Fibroblast of skin of right quadriceps (primary cell): ENCODE measurements at regions not wholly inside any gene's neighbourhood (a gene's known extent, or its start where the extent isn't known, plus 50 kb on each side); places are given as distances from the start of the nearest gene placed in this dataset.
"Not testable (repeated sequence)": the region's sequence is repeated elsewhere in the genome, so short reads cannot be mapped to it uniquely, and the experiment has no call there.

Source experiments
- DNase-seq: peaks from one replicate; pipeline ENCODE4 v3.0.0-alpha.2; 2013

DNA sequence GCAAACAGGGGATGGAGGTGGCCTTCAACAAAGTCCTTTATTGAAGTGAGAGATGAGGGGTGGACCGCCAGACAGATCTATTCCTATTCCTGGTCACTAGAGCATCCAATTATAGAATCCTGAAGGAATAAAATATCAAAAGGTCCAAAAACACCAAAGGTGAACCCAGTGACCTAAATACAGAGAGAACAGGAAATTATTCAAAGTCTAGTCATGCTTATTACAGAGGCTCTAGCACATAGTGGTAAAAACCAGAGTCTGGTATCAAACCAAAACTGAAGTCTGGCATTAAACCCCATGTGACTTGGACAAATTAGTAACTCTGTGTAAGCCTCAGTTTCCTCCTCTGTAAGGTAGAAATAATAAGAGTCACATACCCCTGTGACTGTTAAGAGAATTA, 100.5 kb upstream of the SNX2 start:
- DNase-seq = no peak

DNA sequence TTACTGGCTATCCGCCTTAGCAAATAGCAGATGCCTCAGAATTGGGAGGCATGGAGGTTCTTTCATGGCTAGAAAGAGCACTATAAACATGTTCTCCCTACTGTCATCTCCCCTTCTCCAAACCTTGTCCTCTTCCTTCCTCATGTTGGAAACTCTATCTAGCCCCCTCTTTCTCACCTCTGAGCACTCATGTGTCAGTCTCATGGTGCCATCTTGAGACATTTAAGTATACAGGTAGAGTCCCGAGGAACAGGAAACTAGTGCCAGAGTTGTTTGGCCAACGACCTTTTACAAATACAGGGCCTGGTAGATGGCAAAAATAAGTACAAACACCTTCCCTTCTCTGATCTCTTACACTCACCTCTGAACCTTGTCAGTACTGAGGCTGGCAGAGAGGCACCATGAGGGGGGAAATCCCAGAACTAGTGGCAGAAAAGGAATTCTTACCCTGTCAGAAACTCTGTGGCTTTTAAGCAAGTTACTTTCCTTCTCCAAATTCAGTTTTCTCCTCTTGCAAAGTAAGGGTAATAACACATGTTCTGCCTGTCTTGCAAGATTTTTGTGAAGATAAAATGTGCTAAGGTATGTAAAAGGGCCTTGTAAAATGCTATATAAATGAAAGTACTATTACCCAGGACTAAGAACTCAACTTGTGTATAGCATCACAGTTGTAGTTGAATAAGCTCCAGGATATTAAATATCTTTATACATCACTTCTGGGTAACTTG, 94.1 kb upstream of the SNX2 start:
- DNase-seq = no peak

DNA sequence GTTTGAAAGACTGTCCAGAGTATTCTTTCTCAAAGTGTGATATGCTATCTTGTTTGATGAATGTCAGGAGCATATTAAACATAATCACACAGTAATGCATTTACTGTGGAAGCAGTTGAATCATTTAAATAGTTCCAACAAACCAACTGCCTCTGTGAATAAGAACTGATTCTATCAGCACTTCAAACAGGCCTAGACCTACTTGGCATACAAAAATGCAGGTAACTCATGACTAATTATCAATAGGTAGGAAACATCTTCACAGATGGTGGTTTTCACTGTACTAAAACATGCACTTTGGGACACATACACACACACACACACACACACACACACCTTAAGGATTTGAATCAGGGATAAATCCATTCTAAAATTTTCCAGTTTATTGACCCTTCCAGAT, 91.2 kb upstream of the SNX2 start:
- no peak for DNase-seq

DNA sequence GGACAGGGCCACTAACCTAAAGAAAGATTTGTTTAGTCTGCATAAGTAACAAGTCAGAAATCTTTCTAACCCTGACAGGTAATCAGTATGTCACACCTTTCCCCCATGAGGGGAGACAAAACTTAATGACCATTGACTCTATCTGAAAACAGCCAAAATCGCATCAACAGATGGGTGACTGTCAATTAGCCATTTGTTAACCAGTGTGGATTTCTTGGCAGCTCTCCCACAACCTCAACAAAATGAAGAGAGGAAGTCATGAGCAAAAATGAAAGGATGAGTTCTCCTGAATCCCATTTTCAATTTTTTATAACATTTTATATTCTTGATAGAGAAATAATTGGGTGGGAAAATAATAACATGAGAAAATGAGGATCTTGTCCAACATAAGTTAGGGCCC, 84.6 kb upstream of the SNX2 start:
- no peak for DNase-seq

DNA sequence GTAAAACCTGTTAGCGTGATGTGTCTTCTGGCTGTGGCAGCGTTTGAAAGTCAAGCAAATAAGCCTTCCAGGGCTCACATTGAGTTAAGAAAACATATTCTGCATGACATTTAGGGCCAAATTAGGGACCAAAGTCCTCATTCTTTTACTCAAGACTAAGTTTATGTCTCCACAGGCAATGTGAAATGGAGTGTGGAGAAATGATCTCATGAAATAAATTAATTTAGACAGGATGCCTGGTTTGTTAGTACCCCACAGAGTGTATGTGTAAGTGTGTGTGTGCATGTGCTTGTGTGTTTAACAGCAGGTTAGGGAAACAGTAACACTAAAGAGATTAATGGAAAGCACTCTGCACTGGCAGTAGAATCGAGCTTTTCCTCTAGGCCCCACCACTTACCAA, 82.9 kb upstream of the SNX2 start:
- DNase-seq = no peak

DNA sequence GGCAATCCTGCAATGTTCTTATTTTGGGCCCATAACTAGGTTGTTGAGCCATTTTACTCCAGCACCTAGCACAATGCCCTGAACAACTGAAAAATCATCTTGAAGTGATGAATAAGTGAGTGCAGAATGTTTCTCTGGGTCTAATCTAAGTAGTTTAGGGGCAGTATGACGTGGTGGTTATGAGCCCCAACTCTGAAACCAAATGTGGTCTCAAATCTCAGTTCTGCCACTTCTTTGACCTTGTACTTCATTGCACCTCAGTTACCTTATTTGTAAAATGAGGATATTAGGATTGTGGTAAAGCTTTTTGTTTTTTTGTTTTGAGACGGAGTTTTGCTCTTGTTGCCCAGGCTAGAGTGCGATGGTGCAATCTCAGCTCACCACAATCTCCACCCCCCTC, 80.9 kb upstream of the SNX2 start:
- DNase-seq = no peak

DNA sequence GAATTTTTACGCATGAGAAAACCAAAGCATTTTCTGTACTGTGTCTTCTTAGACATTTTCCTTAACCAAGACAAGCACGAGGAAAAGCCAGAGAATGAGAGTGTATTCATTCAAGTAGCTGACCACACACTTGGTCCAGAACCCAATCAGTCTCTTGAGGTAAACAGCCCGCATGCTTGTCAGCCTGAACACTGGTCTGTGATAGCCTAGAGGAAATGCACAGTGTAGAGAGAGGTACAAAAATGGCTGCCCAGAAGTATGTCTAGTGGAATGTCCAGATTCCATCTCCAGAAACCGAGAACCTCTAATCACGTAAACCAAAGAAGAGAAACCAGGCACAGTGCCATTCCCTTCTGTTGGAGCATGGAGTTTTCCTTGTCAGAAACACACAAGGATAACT, 80.0 kb upstream of the SNX2 start:
- no peak for DNase-seq

DNA sequence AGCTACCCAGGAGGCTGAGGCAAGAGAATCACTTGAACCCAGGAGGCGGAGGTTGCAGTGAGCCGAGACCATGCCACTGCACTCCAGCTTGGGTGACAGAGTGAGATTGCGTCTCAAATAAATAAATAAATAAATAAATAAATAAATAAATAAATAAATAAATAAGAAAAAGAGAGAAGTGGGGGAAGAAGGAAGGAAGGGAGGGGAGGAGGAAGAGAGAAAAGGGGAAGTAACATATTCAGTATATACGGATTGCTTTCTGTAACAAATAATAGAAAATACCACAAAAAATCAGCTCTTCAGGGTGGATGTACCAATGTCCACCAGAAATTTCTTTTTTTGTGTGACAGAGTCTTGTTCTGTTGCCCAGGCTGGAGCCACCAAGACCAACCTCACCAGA, 78.1 kb upstream of the SNX2 start:
- not testable (repeated sequence) for DNase-seq

DNA sequence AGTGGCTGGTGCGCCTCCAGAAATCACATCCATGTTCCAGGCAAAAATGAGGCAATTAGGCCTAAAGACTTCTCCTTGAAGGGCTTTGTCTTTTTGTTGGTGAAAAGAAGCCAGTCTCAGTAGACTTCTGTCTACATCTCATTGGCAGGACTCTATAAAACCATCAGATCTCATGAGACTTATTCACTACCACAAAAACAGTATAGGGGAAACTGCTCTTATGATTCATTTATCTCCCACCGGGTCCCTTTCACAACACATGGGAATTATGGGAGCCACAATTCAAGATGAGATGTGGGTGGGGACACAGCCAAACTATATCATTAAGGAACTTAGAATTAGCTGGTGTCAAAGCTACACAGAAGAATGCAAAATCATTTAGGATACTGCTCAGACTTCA, 77.7 kb upstream of the SNX2 start:
- peak; percentile 55 for DNase-seq

DNA sequence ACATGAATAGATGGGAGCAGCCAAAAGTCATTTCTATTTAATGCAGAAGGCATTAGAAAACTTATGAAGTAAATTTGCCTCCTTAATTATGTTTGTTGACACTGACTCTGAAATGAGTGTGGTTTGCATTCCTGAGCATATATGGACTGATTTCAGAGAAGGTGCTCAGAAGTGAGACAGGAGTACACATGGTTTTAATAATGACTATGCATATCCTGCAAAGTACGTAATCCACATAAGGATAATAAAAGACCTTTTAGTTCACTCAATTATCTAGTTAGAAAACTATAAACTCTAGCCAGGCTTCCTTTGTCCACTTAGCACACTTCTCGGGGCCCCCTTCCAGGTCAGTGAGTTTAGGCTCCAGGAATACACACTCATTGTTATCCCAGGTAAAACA, 75.7 kb upstream of the SNX2 start:
- DNase-seq = peak; percentile 80

DNA sequence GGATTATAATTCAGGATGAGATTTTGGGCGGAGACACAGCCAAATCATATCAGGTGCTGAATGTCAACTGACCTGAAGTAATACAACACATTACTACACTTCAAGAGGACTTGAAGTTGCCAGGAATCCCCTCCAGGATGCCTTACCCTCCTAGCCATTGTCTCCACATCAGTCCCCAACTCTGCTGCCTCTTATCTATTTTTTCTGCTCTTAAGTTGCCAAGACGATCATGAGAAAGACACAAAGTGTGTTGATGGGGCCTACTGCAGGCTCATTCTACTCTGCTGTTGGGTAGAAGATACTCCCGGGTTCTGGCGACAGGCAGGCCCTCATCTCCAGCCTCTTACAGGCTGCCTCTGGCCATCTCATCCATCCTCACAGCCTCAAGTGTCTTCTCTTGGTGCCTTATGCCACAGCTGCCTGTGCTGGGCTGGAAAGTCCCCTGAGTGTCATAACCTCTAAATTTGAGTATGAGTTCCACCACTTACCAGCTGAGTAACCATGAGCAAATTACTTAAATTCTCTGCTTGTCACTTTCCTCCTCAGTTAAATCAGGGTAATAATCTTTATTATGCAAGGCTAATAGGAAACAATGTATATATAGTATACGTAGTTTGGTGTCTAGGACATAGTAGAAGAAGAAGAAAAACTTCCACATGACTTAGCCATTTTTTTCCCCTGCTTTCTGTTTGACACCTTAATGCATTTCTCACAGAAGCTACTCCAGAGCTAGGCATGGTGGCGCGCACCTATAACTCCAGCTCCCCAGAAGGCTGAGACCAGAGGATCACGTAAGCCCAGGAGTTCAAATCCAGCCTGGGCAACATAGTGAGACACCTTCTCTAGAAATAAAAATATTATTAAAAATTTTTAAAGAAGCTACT, 73.0 kb upstream of the SNX2 start:
- no peak for DNase-seq

DNA sequence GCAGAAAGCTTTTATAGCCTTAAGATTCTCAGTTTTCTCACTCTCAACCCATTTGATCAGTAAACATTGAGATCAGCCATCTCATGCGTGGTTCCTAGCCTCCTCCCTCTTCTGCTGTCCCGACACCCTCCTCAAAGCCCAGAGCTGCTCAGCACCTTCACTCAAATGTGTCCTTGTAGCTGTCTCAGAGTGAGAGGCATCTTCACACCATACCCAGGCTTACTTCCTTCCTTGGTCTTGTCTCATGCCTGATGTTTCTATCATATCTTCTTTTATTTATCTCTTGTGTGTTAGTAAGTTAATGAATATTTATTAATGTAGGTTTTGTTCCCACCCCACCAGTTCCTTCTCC, 72.4 kb upstream of the SNX2 start:
- DNase-seq = no peak

DNA sequence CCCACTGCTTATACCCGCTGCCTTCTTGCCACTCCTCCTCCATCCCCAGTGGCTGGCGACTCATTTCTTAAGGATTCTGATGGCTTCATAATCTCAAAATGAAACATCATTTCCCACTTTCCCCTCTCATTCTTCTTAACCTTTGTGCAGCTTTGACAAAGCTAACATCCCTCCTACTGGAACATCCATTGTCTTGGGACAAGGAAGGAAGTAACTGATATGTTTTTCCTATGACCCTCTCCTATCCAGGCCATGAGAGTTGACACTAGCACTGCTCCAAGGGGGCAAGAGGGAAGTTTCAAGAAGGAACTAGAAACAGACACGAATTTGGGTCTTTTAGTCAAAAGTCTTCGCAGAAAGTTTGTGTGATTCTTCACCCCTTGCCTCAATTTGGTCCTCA, 71.7 kb upstream of the SNX2 start:
- no peak for DNase-seq

DNA sequence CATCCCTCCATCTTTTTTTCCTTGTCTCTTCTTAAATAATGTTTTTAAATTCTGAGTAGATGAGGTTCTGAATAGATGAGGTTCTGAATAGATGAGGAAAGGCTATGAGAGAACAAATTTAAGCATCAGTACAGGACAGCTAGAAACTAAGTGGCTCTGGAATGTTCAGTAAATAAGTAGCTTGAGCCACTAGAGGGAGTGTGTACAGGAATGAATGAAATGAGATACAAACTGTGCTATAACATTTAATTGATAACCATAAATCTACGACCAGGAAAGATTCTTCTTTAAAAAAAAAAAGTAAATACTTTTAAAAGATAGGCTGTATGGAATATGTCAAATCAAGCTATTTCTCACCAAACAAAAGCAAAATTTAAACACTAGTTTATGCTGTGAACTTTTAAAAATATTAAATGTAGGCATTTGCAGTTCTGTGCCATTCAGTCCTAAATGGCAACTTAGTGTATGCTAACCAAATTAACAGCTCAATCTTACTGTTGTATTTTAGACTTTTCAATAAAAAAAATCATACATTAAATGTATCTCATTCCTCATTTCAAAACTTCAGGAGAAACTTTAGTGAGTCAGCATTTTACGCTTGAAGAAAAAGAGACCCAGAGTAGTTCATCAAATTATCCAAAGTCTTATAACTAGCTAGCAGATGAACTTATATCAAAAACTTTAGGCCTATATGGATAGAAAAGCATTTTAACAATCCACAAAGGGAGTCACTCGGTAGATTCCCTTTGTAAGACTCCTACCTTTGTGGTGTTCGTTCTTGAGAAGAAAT, 70.4 kb upstream of the SNX2 start:
- peak; percentile 57 for DNase-seq

DNA sequence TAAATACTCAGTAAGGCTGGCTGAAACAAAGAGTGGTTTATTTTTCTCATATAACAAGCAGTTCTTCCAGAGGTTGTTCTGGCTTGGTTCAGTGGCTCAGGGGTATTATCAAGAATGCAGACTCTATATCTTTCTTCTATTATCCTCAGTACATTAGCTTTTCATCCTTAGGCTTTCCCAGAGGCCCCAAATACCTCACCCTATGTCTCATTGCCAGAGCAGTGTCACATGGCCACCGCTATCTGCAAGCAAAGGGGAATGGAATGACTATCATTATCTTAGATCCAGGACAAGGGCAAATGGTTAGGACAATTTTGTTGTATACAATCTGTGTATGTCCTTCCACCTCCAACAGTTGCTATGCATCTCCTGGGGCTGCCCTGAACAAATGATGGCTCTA, 69.0 kb upstream of the SNX2 start:
- no peak for DNase-seq

DNA sequence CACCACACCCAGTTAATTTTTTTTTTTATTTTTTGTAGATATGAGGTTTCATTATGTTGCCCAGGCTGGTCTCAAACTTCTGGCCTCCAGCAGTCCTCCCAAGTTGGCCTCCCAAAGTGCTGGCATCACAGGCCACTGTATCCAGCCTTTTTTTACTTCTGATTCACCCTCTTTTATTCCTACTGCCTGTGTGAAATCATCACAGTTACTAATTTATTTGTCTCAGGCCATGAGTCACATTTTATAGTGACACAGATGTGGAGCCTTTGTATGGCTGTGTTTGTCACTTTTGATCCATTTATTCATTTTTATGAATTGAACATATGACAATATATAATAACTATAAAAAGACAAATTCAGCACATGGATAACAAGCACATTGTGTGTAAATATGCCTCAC, 67.1 kb upstream of the SNX2 start:
- DNase-seq = no peak

DNA sequence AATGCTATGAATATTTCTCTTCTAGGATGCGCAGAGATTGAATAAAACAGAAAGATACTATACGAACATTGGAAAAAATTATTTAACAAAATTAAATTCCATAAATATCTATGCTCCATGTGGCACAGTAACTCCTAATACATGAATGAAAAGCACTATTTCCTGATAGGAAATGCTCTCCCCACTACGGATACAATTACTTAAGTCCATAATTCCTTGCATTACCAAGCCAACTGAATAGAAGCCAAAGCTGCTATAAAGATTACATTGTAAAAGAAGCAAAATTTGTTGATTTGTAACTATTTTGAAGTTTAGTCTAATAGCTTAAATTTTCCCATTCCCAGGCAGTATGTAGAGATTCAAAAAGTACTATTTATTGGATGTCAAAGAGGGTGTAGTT, 61.8 kb upstream of the SNX2 start:
- DNase-seq = no peak

DNA sequence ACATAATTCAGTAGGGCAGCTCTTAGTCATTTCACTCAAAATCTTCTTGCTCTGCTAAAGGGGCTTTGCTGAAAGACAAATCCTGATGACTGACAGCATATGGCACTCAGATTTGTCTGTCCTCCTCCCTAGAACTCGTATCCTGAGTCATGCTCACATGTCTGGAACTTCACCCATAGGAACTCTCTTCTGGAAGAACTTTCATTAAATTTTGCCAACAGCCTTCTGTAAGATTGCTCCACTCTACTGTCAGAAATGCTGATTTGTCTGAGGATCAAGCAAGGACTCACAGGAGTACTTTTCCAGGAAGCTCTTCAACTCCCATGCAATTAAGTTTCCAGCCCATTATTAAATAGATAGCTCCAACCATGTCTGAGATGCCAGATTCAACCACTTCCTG, 59.8 kb upstream of the SNX2 start:
- DNase-seq = peak; percentile 53

DNA sequence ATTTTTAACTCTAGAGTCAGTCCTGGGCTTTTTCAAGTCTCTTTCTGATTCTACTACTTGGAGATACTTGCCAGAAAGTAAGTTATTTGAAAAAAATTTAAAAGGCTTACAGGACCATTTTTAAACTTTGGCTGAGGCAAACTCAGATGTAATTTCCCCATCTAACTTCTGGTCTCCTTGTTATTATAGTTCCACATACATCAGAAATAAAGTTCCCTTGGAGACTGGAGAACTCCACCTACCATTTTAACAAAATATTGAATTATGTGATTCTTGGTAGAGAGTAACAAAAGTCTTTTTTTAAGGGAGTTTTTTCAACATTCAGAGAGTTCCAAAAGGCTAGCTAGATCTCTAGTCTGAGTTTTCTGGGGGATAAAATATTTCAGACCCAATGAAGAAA, 56.3 kb upstream of the SNX2 start:
- DNase-seq = no peak

DNA sequence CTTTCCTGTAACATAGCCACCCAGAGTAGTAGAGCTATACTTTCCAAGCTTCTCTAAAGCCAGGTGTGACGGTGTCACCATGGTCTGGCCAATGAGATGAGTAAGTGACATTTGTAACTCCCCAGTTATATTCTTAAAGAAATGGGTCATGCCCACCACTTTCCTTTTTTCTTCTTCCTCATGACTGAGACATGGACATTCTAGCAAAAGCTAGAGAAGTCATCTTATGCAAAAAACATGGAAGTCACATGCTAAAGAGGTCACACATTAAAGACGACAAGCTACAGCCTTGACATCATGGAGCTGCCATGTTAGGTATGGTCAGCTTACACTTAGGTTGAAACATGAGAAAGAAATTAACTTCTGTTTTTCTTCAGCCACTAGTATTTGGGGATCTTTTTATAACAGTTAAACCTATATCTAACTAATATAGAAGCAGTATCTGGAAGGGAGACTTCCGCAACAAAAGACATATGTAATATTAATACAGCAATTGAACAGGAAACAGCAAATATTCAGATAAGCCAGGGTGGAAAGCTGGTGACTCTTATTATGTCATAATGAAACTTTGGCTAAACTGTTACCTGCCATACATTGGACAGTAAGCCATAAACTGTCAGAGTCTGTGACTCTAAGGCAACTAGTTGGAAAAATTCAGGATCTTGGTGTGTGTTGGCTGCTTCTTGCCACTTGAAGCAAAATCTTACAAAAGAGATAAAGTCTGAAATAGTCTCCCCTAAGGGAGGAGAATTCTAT, 54.7 kb upstream of the SNX2 start:
- DNase-seq = no peak

DNA sequence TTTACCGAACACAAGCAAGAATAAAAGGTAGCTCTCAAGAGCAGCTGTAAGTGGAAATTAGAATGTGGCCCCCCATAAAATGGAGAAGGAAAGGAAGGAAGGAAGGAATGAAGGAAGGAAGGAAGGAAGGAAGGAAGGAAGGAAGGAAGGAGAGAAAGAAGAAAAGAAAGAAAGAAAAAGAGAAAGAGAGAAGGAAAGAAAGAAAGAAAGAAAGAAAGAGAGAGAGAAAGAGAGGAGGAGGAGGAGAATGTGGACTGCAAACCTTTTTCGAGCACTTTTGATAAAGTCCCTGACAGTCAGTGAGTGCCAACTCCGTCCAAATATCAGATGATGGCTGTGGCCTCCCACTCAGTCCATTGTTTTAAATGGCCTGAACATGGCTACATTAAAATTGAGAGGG, 53.8 kb upstream of the SNX2 start:
- no peak for DNase-seq

DNA sequence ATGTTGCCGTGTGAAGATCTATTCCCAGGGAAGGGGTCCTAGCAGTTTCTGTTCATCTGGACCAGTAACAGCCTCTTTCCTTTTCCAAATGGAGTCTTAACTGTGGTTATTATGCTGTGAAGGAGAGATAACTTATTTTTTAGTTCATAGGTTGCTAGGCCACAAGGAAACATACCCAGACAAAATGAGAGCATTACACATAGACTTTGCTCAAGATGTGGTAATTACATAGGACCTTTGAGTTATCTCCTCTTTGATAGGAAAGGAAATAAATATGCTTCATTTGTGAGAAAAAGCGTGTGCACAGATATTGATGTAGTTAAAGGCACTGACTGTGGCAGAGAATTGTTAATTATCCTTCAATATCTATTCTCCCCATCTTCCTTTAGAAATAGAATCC, 52.5 kb upstream of the SNX2 start:
- DNase-seq = no peak
